ENCODE measurements at regions not wholly inside any gene's neighbourhood (a gene's known extent, or its start where the extent isn't known, plus 50 kb on each side); places are given as distances from the start of the nearest gene placed in this dataset.
A peak's percentile ranks its signal among the peaks of the same experiment; 100 is the strongest.

DNA sequence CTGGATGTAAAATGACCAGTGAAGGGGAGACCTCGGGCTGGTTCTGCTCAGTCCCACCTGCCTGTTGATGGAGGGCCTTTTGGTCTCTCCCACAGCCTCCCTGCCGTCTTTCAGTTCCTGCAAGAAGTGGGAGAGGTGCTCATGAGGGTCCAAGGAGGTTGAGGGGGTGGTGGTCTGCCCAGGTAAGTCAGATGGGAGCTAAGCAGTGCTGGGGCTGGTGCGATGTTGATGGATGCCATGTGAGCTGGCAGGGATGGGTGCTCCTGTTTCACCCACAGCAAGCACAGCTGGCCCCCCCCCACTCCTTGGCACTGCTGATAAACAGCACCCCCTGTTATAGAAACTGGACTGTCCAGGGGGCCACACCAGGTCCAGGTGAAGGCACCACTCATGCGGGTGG lies 145.6 kb downstream of the NSG2 start:
- no peak for DNase-seq

DNA sequence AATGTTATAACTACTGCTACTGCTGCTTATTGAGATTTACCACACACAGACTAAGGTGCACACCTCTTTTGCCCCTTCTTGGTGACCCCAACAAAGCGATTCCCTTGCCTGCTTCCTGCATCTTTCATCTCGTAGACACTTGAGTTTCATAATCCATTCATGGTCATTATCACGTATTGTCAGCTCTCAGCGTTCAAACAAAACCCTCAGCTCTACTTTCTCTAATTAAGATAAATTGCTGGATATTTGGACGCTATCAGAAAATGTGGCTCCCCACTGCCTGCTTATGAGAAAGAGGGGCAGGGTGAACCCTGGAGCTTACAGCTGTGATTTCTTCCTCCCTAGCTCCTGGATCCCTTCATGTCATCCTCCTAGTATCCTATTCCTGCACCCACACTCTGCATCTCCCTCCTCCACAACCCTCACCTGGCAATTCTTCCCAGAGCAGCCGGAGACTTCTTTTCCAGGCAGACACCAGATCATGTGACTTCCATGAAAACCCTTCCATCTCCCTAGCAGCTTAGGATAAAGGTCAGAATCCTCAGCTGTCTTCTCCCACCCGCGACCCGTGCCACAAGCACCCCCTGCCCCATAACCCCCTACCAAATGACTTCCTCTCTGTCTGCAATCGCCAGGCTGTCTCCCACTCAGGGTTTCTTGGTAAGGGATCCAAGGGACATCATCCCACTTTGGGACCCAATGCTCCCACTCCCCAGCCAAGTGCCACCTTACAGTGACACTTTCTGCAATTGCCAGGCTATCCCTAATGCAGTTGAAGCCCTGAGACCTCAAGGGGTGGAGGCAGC lies 146.5 kb downstream of the NSG2 start:
- DNase-seq = no peak

DNA sequence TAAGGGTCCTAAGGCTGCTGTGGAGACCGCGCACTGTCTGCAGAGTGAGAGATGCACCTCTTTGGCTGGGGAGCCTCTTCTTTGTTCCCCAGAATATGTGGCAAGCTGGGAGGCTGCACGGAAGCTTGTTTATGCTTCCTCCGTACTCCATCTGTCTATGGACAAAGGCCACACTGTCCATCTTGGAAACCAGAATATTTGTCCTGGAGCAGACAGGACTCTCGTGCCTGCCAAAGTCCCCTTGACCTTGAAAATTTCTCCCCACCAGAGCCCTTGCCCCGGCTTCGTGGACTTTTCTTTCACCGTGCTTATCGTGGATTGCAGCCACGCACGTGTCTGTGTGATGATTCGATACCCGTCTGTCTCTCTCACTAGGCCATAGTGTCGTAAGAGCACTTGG lies 147.4 kb downstream of the NSG2 start:
- DNase-seq = no peak

DNA sequence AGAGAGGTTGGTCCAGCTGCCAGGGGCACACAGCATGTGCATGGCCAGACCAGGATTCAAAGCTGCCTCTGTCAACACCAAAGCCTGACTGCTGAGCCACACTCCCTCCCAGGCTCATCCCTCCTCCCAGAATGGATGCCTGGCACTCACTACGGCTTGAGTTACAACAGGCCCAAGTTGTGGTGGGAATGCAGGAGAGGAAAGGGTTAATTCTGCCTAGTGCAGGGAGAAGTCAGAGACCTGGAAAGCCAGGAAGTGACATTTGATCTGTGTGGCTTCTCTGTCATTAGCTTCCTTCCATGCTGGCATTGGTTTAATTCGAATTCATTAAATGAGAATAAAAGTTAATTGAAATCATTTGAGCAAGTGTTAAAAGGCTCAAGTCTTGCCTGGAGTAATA lies 150.0 kb downstream of the NSG2 start:
- DNase-seq = no peak

DNA sequence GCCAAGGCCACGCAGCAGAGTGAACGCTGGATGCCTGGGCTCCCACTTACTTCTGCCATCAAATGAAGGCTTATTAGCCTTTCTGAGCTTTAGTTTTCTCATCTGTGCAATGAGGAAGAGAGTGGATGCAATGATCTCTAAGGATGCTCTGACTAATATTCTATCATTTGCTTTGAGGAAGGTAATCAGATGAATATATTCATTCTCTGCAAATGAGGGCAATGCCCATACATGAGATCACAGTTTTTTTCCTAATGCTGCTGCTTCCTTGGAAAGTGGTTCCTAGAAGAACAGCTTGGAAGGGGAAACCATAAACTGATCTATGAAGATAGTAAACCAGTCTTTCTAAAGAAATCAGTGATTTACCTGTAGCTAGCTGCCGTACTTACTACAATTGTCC lies 152.4 kb downstream of the NSG2 start:
- no peak for DNase-seq

DNA sequence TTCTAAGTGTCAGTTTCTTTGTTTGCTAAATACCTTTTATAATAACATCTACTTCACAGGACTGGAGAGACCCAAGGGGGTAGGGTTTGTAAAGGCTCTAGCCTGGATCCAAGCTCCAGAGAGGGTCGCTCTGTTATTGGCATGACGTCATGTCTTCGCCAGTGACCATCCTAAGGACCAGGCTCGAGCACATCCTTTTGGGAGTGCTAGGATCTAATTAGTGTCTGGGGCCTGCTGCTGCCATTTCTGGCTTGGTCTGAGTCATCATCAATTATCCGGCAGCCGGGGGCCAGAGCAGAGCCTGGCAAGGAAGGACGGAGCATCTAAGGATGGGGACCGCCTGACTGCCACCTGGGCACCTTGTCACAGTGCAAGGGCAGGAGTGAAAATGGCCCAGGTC lies 153.0 kb downstream of the NSG2 start:
- no peak for DNase-seq

DNA sequence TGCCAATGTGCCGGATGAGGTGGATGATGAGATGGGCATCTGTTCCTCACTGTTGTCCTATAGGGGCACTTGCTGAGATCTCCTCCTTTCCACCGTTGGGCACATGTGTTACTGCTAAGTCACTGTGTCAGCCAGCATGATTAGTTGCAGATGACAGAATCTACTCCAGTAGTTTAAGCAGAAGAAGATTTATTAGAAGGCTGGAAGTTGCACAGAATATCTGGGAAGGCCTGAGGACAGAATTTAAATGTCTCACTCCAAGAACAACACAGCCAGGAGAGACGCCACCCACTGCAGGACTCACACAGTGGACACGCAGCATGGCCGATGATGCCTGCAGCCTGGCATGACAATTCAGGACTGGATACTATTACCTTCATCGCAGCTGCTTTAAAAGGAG lies 157.5 kb downstream of the NSG2 start:
- DNase-seq = no peak

DNA sequence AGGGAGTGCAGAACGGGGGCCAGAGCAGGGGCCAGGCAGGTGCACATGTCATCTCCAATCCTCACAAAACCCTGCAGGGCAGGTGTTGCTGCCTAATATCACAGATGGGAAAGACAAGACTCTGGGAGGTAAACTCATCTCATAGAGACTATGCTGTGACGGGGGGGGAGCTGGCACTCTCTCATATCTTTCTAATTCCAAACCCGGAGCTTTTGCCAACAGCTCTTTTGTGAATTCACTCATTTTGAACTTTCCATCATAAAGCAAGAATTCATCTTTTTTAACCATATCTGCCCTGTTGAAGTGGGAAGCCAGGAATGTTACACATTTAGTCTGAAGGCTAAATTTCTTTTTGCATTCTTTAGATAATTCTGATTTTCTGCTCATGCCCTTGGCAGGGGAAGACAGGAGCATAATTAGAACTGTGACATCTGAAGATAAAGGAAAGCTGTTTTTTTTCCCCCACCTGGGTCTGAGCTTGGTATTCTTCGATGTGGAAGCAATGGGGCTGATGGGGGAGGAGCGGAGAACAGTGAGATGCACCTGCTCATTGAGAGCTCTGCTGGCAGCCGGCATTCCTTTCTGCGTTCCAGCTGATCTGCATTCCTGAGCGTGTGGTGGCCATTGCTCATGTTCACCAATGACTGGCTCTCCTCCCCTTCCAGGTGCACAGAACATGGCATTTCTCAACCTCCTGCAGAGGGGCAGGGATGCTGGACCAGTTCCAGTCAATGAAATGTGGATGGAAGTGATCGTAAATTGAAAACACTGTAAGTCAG lies 159.2 kb downstream of the NSG2 start:
- peak in 2 of 51 donors; percentile 10 to 49 for DNase-seq

DNA sequence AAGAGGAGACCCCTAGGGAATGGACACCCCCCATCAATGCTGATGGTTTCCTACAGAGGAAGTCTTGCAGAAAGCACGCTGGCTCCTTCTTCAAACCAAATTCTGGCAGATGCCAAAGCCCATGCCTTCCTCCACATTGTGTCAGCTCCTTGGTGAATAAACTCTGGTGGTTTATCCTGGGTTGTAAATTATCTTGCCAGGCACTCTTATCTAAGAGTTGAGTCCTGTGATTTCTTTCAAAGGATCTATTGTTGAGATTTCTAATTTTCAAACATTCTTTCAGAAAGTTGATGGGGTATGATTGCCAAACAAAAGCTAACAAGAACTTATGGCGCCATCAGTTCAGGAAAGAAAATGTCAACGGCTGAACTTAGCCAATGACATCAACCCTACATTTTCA lies 160.4 kb downstream of the NSG2 start:
- no peak for DNase-seq

DNA sequence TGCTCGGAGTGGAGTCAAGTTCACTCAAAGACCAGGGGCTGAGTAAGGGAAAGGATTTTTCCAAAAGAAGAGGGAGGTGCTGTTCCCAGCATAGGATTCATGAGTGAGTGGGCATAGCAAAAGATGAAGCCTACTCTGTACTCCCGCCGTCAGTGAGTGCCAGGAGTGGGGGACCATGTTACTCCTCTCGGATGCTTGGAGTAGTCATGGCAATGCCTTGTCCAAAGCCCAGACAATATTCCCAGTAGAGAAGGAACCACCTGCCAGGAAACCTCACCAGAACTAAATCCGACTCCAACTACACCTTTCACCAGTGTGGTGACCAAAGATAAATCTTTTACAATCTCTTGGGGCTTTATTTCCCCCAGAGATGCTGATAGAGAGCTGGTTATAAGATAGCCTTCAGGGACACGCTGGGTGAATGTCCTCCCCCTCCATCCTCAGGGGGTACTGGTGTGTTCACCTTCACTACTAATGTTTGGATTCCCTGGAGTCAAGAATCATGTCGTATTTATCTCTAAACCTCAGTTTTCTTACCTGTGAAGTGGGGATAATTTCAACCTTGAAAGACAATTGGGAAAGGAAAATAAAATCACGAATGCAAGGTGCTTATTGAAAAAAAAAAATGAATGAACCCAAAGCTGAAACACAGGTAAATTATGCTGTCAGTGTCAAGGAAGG lies 165.2 kb downstream of the NSG2 start:
- peak in 1 of 51 donors; percentile 12 for DNase-seq

DNA sequence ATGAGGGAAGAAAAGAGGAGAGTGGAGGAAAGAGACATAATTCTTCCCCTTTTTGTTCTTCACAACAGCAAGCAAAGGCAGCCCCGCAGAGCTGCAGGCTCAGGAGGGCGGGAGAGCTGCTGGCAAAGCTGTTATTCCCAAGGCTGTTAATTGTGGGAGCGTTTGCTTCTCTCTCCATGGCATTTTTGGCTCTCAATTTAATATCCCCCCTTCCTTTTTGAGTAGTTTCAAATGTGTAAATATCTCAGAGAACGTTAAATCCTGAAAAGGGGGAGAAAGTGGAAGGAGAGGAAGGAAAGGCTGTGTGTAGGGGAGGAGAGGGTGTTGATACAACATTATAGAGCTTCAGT lies 165.7 kb downstream of the NSG2 start:
- no peak for DNase-seq

DNA sequence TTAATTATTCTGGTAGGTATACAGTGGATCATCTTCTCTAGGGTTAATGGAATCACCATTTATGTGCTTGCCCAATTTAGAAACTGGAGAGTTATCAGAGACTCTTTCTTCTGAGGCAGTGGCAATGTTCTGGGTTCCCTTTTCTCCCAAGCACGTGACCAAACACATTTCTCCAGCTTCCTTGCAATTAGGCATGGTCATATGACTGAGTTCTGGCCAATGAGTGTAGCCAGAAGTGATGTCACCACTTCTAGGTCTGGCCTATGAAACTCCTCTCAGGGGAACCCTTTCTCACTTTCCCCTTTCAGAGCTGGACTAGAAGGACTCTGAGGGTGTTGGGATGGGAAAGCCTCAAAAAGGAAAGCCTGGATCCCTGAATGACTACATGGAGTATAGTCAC lies 172.0 kb downstream of the NSG2 start:
- DNase-seq = no peak

DNA sequence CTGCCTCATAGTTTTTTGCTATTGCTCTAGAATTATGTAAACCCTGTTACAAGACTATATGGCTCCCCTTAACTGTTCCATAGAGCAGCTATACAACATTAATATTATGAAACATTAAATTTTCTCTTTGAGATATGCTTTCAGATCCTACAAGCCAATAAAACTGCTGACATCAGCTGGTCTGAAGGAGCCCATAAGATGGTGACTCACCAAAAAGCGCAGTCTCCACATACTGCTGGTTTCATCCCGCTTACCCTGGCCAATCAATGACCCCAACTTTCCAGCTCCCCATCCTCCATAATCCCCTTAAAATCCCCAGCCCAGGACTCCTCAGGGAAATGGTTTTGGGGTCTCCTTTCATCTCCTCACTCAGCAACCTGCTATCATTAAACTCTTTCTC lies 172.7 kb downstream of the NSG2 start:
- DNase-seq = no peak

DNA sequence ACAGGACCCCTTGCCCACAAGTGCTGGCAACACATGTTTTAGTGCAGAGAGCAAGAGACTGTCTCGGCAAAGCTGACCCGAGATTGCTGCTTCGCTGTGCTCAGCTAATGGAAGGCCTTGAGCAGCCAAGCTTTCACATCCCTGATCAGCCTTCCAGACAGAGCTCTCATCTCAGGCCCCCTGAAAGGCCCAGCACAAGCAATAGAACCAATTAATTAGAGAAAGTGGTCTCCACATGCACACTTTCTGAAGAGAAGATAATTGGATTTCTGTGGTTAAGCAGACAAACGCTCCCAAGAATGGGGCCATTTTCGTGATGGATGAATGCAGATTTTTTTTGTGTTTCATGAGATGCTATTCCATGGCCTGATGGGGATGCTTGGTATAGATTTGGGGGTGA lies 174.9 kb downstream of the NSG2 start:
- DNase-seq = no peak

DNA sequence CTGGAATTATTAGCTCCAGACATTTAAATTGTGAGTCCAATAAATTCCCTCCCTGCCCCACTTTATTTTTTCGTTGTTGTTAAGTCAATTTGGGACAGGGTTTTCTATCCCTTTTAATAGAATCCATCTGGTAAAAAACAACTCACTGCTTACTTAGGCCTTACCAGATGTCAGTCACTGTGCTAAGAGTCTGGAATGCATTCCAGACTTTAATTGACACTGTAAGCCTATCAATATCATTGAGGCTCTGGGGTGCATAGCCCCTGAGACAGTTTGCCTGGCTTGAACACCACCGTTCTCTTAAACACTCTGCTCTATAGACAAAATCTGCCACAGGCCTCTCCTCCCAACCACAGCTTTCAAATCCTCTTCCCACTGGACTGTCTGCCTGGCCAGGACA lies 175.9 kb downstream of the NSG2 start:
- no peak for DNase-seq

DNA sequence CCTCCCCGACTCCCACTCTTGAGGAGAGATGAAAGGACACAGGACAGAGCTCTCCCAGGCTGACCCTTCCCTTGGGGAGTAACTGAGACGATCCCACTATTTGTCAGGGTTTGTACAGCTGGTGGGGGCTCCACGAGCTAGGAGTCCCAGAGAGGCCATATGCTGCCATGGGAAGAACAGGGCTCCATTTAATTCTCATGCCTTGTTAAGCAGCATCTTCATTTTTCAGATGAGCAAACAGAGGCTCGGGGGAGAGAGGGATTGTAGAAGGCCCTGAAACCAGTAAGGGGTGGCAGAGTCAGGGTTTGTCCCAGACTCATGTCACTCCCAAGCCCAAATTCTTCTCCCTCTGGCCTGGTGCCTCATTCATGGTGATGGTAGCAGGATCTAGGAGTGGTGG lies 176.4 kb downstream of the NSG2 start:
- DNase-seq = no peak

DNA sequence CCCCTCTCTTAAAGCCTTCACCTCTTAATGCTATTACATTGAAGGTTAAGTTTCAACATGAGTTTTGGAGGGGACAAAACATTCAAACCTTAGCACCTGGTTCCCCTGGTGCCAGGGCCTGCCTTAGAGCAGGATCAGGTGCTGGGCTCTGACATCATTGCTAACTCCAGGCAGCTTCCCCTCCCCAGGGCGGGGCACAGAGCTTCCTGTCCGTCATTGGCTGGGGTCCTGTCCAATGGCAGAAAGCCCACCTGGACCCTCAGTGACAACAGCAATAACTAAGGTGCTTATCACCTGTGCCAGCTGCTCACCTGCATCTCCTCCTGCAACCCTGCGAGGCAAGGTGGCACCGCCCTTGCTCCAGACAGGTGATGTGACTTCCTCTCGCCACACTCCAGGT lies 177.4 kb downstream of the NSG2 start:
- DNase-seq = no peak

DNA sequence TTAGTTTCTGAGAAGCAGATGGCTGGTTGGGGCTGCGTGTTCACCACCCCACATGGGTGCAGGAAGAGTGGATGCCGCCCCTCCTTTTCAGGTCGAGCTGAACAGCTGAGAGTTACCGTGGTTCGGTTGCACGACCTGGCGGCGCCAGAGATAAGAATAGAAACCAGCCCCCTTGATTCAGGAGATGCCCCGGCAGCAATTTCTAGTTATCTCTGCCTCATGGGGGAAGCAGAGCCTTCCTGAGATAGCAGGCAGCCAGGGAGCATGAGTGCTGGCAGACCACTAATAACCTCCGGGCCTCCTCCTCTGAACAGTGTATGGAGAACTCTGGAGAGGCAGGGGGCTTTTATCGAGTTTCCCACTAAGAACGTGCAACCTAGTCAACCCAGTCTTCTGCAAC lies 177.8 kb downstream of the NSG2 start:
- no peak for DNase-seq

DNA sequence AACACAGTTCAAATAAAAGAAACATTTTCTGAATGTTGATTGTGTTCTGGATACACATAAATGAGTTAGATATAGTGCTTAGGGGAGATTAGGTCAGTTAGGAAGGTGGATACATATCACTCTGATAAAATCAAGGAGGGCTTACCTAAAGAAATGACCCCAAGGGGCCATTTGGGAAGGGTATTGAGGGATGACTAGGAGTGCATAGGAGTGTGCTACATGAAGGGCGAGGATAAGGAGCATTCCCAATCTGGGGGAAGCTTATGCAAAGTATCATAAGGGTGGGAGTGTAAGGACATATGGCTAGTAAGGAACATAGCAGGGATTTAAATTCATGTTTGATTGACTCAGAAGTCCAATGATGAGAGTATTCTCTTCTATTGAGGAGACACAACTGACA lies 183.6 kb downstream of the NSG2 start:
- no peak for DNase-seq

DNA sequence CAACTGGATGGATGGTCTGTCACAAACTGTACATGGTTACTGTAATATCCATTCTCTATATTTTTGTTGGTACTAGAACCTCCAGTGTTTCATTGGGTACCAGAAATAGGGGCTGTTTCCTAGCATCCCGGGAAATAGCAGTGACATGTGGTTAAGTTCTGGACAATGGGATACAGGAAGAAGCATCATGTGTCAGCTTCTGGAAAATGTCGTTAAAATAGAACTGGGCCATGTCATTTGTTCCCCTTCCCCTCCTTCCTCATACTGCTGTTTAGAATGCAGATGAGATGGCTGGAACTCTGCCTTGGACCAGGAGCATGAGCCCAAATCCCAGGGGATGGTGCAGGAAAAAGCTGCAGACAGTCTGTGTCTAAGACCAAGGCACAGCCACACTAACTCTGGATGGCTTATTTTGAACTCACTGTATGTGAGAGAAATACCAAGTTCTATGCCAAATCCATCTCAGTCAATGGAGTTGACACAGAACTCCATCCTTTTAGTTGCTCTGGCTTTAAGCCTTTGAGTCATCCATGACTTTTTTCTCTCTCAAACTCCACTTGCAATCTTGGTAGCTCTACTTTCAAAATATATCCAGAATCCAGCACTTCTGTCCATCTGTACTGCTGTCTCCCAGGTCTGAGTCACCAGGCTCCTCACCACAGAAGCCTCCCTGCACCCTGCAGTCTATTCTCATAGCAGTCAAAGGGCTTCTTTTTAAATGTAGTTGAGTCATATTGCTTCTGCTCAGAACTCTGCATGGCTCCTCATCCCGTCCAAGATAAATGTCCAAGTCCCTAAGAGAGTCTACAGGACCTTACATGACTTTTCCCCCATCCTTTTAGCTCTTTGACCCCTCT lies 184.2 kb downstream of the NSG2 start:
- DNase-seq = no peak

DNA sequence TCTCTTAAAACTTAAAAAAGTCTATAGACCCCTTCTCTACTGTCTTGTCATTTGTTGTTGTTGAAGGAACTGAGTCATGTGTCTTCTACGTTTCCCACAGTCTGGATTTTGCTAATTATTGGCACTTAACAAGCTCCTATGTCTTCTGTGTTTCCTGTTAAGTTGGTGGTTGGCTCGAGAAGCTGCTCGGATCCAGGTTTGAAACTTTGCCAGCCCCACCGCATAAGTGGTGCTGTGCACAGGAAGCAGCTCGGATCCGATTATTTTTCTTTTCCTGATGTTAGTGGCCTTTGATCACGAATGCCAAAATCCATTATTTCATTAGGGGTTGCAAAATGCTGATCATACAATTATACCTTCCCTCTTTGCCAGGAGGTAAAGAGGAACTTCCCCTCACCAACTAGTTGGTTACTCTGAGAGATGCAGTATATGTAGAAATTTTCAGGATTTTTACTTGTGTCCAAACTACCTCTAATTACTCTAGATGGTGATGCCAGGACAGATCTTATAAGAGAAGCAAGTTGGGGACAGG lies 186.5 kb downstream of the NSG2 start:
- no peak for DNase-seq

DNA sequence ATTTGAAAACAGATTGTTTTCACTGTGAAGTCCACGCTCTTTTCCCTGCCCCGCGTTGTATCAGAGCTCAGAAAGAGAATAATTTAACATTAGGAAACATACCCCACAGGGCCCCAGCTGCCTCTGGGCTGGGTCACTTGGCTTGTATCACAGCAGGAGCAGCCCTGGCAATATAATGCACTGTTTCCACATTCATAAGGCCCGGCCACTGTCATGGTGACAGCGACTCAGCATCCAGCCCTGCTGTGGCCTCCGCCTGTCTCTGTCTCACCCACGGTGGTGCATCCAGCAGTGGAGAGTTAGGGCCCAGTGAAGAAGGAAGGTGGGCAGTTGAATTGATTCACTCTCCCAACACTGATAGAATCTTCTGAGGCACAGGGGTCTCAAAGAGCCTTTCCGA lies 188.9 kb downstream of the NSG2 start:
- no peak for DNase-seq

All from hypothalamus (tissue), 51 donors.